K562 (cell line): ENCODE measurements at regions not wholly inside any gene's neighbourhood (a gene's known extent, or its start where the extent isn't known, plus 50 kb on each side); places are given as distances from the start of the nearest gene placed in this dataset.

Experiments
- ATF7 ChIP-seq: fragments of 450-650 bp; IDR thresholded peaks from 2 replicates; pipeline ENCODE4 v1.7.1; 2014; ENCODE audit warnings: mild to moderate bottlenecking, moderate library complexity
- BRCA1 ChIP-seq, 2 experiments: fragments of 450-650 bp in 1 of 2; sonication (generic) in 1 of 2; formaldehyde crosslinking in 1 of 2; IDR thresholded peaks; 2 replicates each; pipeline versions ENCODE4 v1.5.0 to v1.6.1; 2017 to 2020; ENCODE audit warnings: mild to moderate bottlenecking in 1 of 2, missing genetic modification reagents in 1 of 2
- CCNT2 ChIP-seq: IDR thresholded peaks from 2 replicates; pipeline ENCODE4 v1.6.1; 2011; ENCODE audit warnings: borderline replicate concordance, low read depth, mild to moderate bottlenecking, moderate library complexity, mixed read lengths, low read length; ENCODE audit not compliant: insufficient read length; ENCODE audit errors: extremely low read depth
- CTCF ChIP-seq, 3 experiments: IDR thresholded peaks in 2 of 3; conservative IDR thresholded peaks in 1 of 3; 2 replicates each; pipeline ENCODE4 v1.5.1; 2011 to 2012; ENCODE audit warnings: low read length in 3 of 3, mild to moderate bottlenecking in 3 of 3, control low read depth in 2 of 3, improper control_type of control experiment in 1 of 3, inconsistent platforms in 1 of 3, low read depth in 1 of 3, mixed read lengths in 1 of 3, moderate library complexity in 1 of 3; ENCODE audit not compliant: insufficient read depth in 2 of 3
- EGR1 ChIP-seq: fragments of 450-650 bp; conservative IDR thresholded peaks from 2 replicates; pipeline ENCODE4 v1.6.1; 2017; ENCODE audit warnings: mild to moderate bottlenecking
- MAFG ChIP-seq: fragments of 450-650 bp; conservative IDR thresholded peaks from 2 replicates; pipeline ENCODE4 v1.6.1; 2016; ENCODE audit warnings: missing genetic modification characterization, missing compliant biosample characterization
- NCOA4 ChIP-seq: fragments of 450-650 bp; IDR thresholded peaks from 2 replicates; pipeline ENCODE4 v1.6.1; 2018; ENCODE audit warnings: mild to moderate bottlenecking; ENCODE audit not compliant: partially characterized antibody
- NR4A1 ChIP-seq, 2 experiments: fragments of 250-450 bp in 1 of 2; fragments of 450-650 bp in 1 of 2; sonication (Bioruptor Pico) in 1 of 2; IDR thresholded peaks; 2 replicates each; pipeline versions ENCODE4 v1.4.0 to v1.6.1; 2016 to 2020; ENCODE audit warnings: mild to moderate bottlenecking in 2 of 2, missing compliant biosample characterization in 1 of 2, missing genetic modification characterization in 1 of 2, moderate library complexity in 1 of 2
- PHB2 ChIP-seq: fragments of 450-650 bp; IDR thresholded peaks from 2 replicates; pipeline ENCODE4 v1.6.1; 2017; ENCODE audit warnings: low read depth
- RFX5 ChIP-seq: IDR thresholded peaks from 2 replicates; pipeline ENCODE4 v1.6.1; 2011; ENCODE audit warnings: low read depth, mild to moderate bottlenecking, improper control_type of control experiment, low read length
- SETDB1 ChIP-seq: IDR thresholded peaks from one replicate; pipeline ENCODE4 v1.6.1; 2012; ENCODE audit warnings: low read length, control low read depth, inconsistent platforms
- TBP ChIP-seq: optimal IDR thresholded peaks from 2 replicates; pipeline ENCODE3; 2011; ENCODE audit warnings: low read depth, low read length, improper control_type of control experiment
- ZBTB2 ChIP-seq: fragments of 450-650 bp; IDR thresholded peaks from 2 replicates; pipeline ENCODE4 v1.6.1; 2016; ENCODE audit warnings: antibody characterized with exemption
- ZNF354B ChIP-seq: fragments of 250-450 bp; sonication (Bioruptor Pico); IDR thresholded peaks from 2 replicates; pipeline ENCODE4 v1.4.0; 2020
- ZNF445 ChIP-seq: fragments of 250-450 bp; sonication (Bioruptor Pico); IDR thresholded peaks from 2 replicates; pipeline ENCODE4 v1.4.0; 2020; ENCODE audit warnings: low read depth, mild to moderate bottlenecking, moderate library complexity
- ZNF609 ChIP-seq: sonication (generic); formaldehyde crosslinking; IDR thresholded peaks from 2 replicates; pipeline ENCODE4 v1.8.1; 2023; ENCODE audit warnings: missing genetic modification reagents, mild to moderate bottlenecking, borderline replicate concordance
- TF ChIP-seq, protein P1 (sequence below): fragments of 250-450 bp; sonication (Bioruptor Pico); IDR thresholded peaks from 2 replicates; pipeline ENCODE4 v1.9.0; 2021; ENCODE audit warnings: mild to moderate bottlenecking

DNA sequence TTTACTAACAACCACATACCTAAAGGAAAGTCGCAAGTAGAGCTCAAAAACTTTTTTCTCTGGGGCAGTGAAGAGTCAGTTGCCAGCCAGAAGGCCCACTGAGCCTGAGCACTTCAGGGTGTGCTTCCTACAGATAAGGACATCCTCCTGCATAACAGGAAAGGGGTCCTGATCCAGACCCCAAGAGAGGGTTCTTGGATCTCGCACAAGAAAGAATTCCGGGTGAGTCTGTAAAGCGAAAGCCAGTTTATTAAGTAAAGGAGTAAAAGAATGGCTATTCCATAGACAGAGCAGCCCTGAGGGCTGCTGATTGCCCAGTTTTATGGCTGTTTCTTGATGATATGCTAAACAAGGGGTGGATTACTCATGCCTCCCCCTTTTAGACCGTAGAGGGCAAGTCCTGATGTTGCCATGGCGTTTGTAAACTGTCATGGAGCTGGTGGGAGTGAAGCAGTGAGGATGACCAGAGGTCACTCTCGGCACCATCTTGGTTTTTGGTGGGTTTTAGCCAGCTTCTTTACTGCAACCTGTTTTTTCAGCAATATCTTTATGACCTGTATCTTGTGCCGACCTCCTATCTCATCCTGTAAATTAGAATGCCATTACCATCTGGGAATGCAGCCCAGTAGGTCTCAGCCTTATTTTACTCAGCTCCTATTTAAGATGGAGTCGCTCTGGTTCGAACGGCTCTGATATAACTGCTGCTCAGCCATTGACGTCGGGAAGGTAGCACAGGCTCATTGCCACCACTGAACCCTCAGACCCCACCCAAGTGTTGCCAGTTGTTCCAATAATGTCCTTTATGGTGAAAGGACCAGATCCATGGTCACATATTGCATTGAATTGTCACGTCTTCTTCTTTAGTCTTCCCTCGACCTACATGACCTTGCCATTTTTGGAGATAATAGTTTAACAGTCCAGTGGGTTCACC is 96.6 kb upstream of the ERRFI1 start (continued):
- TF ChIP-seq, protein P1, sequence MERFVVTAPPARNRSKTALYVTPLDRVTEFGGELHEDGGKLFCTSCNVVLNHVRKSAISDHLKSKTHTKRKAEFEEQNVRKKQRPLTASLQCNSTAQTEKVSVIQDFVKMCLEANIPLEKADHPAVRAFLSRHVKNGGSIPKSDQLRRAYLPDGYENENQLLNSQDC (CRISPR knock-in tag), result no peak
- TF ChIP-seq MAFG (peak; percentile 67), ATF7 (0 out of 2 replicates have a peak, but pooled peaks have one; percentile 14), TBP (no peak), ZNF354B (peak; percentile 69; the same call in 1 of the 2 replicates), ZNF609 (no peak), EGR1 (no peak; the same call in 1 of the 2 replicates), NR4A1 (CRISPR knock-in tag; IDR thresholded peaks at IDR 0.05) (peak; percentile 96; the same call in 1 of the 2 replicates), NR4A1 (tag; IDR thresholded peaks at IDR 0.05) (peak; percentile 100), CTCF (IDR thresholded peaks at IDR 0.05 in 2 of 3, conservative IDR thresholded peaks at IDR 0.05 in 1 of 3; ENCODE audit: insufficient read depth in 2 of 3, low read depth in 1 of 3, low read length in 3 of 3) (no peak), CCNT2 (no peak), ZNF445 (peak; percentile 96), BRCA1 (IDR thresholded peaks at IDR 0.05) (no peak), BRCA1 (CRISPR knock-in tag; IDR thresholded peaks at IDR 0.05) (no peak), NCOA4 (no peak), PHB2 (peak; percentile 24; the same call in 1 of the 2 replicates), RFX5 (no peak), ZBTB2 (peak; percentile 70; the same call in 1 of the 2 replicates), SETDB1 (no peak)
